Dedifferentiated amniotic fluid mesenchymal stem cell (primary cell): ENCODE measurements at regions not wholly inside any gene's neighbourhood (a gene's known extent, or its start where the extent isn't known, plus 50 kb on each side); places are given as distances from the start of the nearest gene placed in this dataset.
"Not testable (repeated sequence)": the region's sequence is repeated elsewhere in the genome, so short reads cannot be mapped to it uniquely, and the experiment has no call there.

ENCODE experiments used
- DNase-seq: peaks from one replicate; pipeline ENCODE4 v3.0.0-alpha.2; 2016; ENCODE audit errors: extremely low spot score

- DNase-seq: no peak
Observed at GRCh38 chr2:209160800-209161588, 262.9 kb upstream of the MAP2 start.

GRCh38 chr2:209162129-209162528 lies 261.7 kb upstream of the MAP2 start:
- no peak for DNase-seq

- DNase-seq: no peak
Observed at GRCh38 chr2:209181984-209182383, 241.9 kb upstream of the MAP2 start.

GRCh38 chr2:209186886-209187285 lies 237.0 kb upstream of the MAP2 start:
- DNase-seq: not testable (repeated sequence)

- no peak for DNase-seq
Observed at GRCh38 chr2:209189893-209190292, 234.0 kb upstream of the MAP2 start.

GRCh38 chr2:209191139-209191538 lies 232.7 kb upstream of the MAP2 start:
- no peak for DNase-seq

- no peak for DNase-seq
Observed at GRCh38 chr2:209194717-209195116, 229.1 kb upstream of the MAP2 start.

- DNase-seq: no peak
Observed at GRCh38 chr2:209208211-209208610, 215.6 kb upstream of the MAP2 start.

GRCh38 chr2:209209943-209210342 lies 213.9 kb upstream of the MAP2 start:
- no peak for DNase-seq

GRCh38 chr2:209230560-209230959 lies 193.3 kb upstream of the MAP2 start:
- no peak for DNase-seq

- DNase-seq: no peak
Observed at GRCh38 chr2:209236377-209236776, 187.5 kb upstream of the MAP2 start.

- no peak for DNase-seq
Observed at GRCh38 chr2:209238765-209239584, 184.9 kb upstream of the MAP2 start.

GRCh38 chr2:209239585-209239938 lies 184.3 kb upstream of the MAP2 start:
- no peak for DNase-seq

GRCh38 chr2:209240204-209240603 lies 183.6 kb upstream of the MAP2 start:
- no peak for DNase-seq

GRCh38 chr2:209253544-209253943 lies 170.3 kb upstream of the MAP2 start:
- no peak for DNase-seq

- no peak for DNase-seq
Observed at GRCh38 chr2:209259767-209260166, 164.1 kb upstream of the MAP2 start.

- no peak for DNase-seq
Observed at GRCh38 chr2:209260281-209260680, 163.6 kb upstream of the MAP2 start.

GRCh38 chr2:209261366-209262053 lies 162.3 kb upstream of the MAP2 start:
- DNase-seq: not testable (repeated sequence)

- DNase-seq: no peak
Observed at GRCh38 chr2:209269024-209269423, 154.8 kb upstream of the MAP2 start.

GRCh38 chr2:209276000-209276399 lies 147.8 kb upstream of the MAP2 start:
- DNase-seq: no peak

- no peak for DNase-seq
Observed at GRCh38 chr2:209277444-209277843, 146.4 kb upstream of the MAP2 start.

GRCh38 chr2:209298601-209299000 lies 125.2 kb upstream of the MAP2 start:
- DNase-seq: no peak

GRCh38 chr2:209299478-209299877 lies 124.4 kb upstream of the MAP2 start:
- not testable (repeated sequence) for DNase-seq
